ENCODE measurements at regions not wholly inside any gene's neighbourhood (a gene's known extent, or its start where the extent isn't known, plus 50 kb on each side); places are given as distances from the start of the nearest gene placed in this dataset.

- TF ChIP-seq, protein P1, sequence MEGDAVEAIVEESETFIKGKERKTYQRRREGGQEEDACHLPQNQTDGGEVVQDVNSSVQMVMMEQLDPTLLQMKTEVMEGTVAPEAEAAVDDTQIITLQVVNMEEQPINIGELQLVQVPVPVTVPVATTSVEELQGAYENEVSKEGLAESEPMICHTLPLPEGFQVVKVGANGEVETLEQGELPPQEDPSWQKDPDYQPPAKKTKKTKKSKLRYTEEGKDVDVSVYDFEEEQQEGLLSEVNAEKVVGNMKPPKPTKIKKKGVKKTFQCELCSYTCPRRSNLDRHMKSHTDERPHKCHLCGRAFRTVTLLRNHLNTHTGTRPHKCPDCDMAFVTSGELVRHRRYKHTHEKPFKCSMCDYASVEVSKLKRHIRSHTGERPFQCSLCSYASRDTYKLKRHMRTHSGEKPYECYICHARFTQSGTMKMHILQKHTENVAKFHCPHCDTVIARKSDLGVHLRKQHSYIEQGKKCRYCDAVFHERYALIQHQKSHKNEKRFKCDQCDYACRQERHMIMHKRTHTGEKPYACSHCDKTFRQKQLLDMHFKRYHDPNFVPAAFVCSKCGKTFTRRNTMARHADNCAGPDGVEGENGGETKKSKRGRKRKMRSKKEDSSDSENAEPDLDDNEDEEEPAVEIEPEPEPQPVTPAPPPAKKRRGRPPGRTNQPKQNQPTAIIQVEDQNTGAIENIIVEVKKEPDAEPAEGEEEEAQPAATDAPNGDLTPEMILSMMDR (IDR thresholded peaks at IDR 0.05): no peak
- no peak for TF ChIP-seq POLR2A (IDR thresholded peaks at IDR 0.05)
These were observed 234.3 kb upstream of the CCDC54 start for GRCh38 chr3:107142786-107143575.
